Glutamatergic neuron (in vitro differentiated cells): ENCODE measurements at regions not wholly inside any gene's neighbourhood (a gene's known extent, or its start where the extent isn't known, plus 50 kb on each side); places are given as distances from the start of the nearest gene placed in this dataset.

ENCODE experiments used
- DNase-seq: peaks from one replicate; pipeline ENCODE4 v3.0.0; 2022
- H3K27ac Mint-ChIP-seq: one replicate; pipeline ENCODE4 v1.8.0; 2020; ENCODE audit warnings: mild to moderate bottlenecking, mixed read lengths, inconsistent platforms; ENCODE audit not compliant: unreplicated experiment
- H3K27me3 Mint-ChIP-seq: one replicate; pipeline ENCODE4 v1.8.0; 2020; ENCODE audit warnings: mild to moderate bottlenecking, moderate library complexity, mixed read lengths, inconsistent platforms; ENCODE audit not compliant: unreplicated experiment
- H3K36me3 Mint-ChIP-seq: one replicate; pipeline ENCODE4 v1.8.0; 2020; ENCODE audit warnings: mild to moderate bottlenecking, mixed read lengths, inconsistent platforms; ENCODE audit not compliant: unreplicated experiment
- H3K4me1 Mint-ChIP-seq: one replicate; pipeline ENCODE4 v1.8.0; 2020; ENCODE audit warnings: mild to moderate bottlenecking, low read depth, mixed read lengths, inconsistent platforms; ENCODE audit not compliant: unreplicated experiment
- H3K4me3 Mint-ChIP-seq: one replicate; pipeline ENCODE4 v1.8.0; 2020; ENCODE audit warnings: mild to moderate bottlenecking, mixed read lengths, inconsistent platforms; ENCODE audit not compliant: unreplicated experiment
- H3K9me3 Mint-ChIP-seq: one replicate; pipeline ENCODE4 v1.8.0; 2020; ENCODE audit warnings: mild to moderate bottlenecking, moderate library complexity, mixed read lengths, inconsistent platforms; ENCODE audit not compliant: unreplicated experiment
- CTCF ChIP-seq: fragments of 200-600 bp; sonication (generic); IDR thresholded peaks from one replicate; pipeline ENCODE4 v1.5.0; 2021; ENCODE audit not compliant: partially characterized antibody, unreplicated experiment

GRCh38 chr12:30197392-30198057 is 413.8 kb upstream of the TMTC1 start:
- no peaks in the 10 kb centered on the region for H3K9me3 Mint-ChIP-seq
- H3K27ac Mint-ChIP-seq = no peak overlapping the region
- H3K36me3 Mint-ChIP-seq = no peaks in the 10 kb centered on the region
- no peaks in the 10 kb centered on the region for H3K27me3 Mint-ChIP-seq
- no peak for DNase-seq
- no peaks in the 10 kb centered on the region for H3K4me1 Mint-ChIP-seq
- no peak overlapping the region for H3K4me3 Mint-ChIP-seq
- no peak for TF ChIP-seq CTCF

GRCh38 chr12:30191696-30192455 is 408.1 kb upstream of the TMTC1 start:
- no peak for DNase-seq
- Mint-ChIP-seq H3K4me1 (peaks cover 6% of the 10 kb centered on the region), H3K4me3 (no peak overlapping the region), H3K9me3 (no peaks in the 10 kb centered on the region), H3K27me3 (no peaks in the 10 kb centered on the region), H3K36me3 (no peaks in the 10 kb centered on the region), H3K27ac (no peak overlapping the region)
- TF ChIP-seq CTCF = no peak

- Mint-ChIP-seq H3K27ac (no peak overlapping the region), H3K4me1 (peaks cover 6% of the 10 kb centered on the region), H3K36me3 (no peaks in the 10 kb centered on the region), H3K9me3 (no peaks in the 10 kb centered on the region), H3K4me3 (no peak overlapping the region), H3K27me3 (no peaks in the 10 kb centered on the region)
- no peak for DNase-seq
- no peak for TF ChIP-seq CTCF
Measured at GRCh38 chr12:30188602-30189326, 405.0 kb upstream of the TMTC1 start.

- no peak for DNase-seq
- no peak overlapping the region for H3K4me3 Mint-ChIP-seq
- peaks cover 6% of the 10 kb centered on the region for H3K4me1 Mint-ChIP-seq
- no peak for TF ChIP-seq CTCF
- peaks cover 3% of the 10 kb centered on the region for H3K27me3 Mint-ChIP-seq
- no peak overlapping the region for H3K27ac Mint-ChIP-seq
- H3K9me3 Mint-ChIP-seq = no peaks in the 10 kb centered on the region
- no peaks in the 10 kb centered on the region for H3K36me3 Mint-ChIP-seq
Measured at GRCh38 chr12:30187426-30187825, 403.7 kb upstream of the TMTC1 start.
